Osteocyte (in vitro differentiated cells): ENCODE measurements at regions not wholly inside any gene's neighbourhood (a gene's known extent, or its start where the extent isn't known, plus 50 kb on each side); places are given as distances from the start of the nearest gene placed in this dataset.

Experiments used
- DNase-seq: peaks from one replicate; pipeline ENCODE4 v3.0.0; 2021; ENCODE audit warnings: mixed read lengths; ENCODE audit not compliant: unreplicated experiment; ENCODE audit errors: extremely low spot score
- H3K27ac Mint-ChIP-seq: one replicate; pipeline ENCODE4 v1.8.0; 2021; ENCODE audit warnings: mild to moderate bottlenecking, mixed read lengths; ENCODE audit not compliant: unreplicated experiment
- H3K27me3 Mint-ChIP-seq: one replicate; pipeline ENCODE4 v1.8.0; 2021; ENCODE audit warnings: mixed read lengths; ENCODE audit not compliant: unreplicated experiment
- H3K36me3 Mint-ChIP-seq: one replicate; pipeline ENCODE4 v1.8.0; 2021; ENCODE audit warnings: mixed read lengths; ENCODE audit not compliant: unreplicated experiment
- H3K4me1 Mint-ChIP-seq: one replicate; pipeline ENCODE4 v1.8.0; 2021; ENCODE audit warnings: mixed read lengths; ENCODE audit not compliant: unreplicated experiment
- H3K4me3 Mint-ChIP-seq: one replicate; pipeline ENCODE4 v1.8.0; 2021; ENCODE audit warnings: mild to moderate bottlenecking, moderate library complexity, mixed read lengths; ENCODE audit not compliant: unreplicated experiment
- H3K9me3 Mint-ChIP-seq: one replicate; pipeline ENCODE4 v1.8.0; 2021; ENCODE audit warnings: mixed read lengths; ENCODE audit not compliant: unreplicated experiment
- TF ChIP-seq, protein P1 (sequence below): fragments of 200-600 bp; sonication (generic); IDR thresholded peaks from 2 replicates; pipeline ENCODE4 v1.5.0; 2021; ENCODE audit warnings: antibody characterized with exemption, mild to moderate bottlenecking, moderate library complexity

DNA sequence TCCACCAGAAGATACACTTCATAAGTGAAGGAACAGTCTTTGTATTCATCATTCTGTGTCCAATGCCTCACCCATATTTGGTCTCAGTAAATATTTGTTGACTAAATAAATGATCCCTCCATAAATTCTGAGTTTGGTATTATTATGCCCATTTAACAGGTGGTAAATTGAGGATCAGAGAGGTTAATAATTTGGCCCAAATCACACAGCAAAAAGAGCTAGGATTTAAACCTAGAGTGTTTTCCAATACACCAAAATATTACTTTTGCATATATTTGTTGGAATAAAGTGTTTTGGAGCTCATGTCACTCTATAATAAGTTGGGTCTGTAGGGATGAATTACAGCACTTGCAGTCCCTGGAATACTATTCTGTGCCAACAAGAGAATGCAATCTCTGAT is 470.3 kb downstream of the ARHGEF28 start:
- no peak overlapping the region for H3K27ac Mint-ChIP-seq
- H3K36me3 Mint-ChIP-seq: no peaks in the 10 kb centered on the region
- H3K4me3 Mint-ChIP-seq: no peak overlapping the region
- no peak for DNase-seq
- H3K27me3 Mint-ChIP-seq: no peaks in the 10 kb centered on the region
- TF ChIP-seq, protein P1, sequence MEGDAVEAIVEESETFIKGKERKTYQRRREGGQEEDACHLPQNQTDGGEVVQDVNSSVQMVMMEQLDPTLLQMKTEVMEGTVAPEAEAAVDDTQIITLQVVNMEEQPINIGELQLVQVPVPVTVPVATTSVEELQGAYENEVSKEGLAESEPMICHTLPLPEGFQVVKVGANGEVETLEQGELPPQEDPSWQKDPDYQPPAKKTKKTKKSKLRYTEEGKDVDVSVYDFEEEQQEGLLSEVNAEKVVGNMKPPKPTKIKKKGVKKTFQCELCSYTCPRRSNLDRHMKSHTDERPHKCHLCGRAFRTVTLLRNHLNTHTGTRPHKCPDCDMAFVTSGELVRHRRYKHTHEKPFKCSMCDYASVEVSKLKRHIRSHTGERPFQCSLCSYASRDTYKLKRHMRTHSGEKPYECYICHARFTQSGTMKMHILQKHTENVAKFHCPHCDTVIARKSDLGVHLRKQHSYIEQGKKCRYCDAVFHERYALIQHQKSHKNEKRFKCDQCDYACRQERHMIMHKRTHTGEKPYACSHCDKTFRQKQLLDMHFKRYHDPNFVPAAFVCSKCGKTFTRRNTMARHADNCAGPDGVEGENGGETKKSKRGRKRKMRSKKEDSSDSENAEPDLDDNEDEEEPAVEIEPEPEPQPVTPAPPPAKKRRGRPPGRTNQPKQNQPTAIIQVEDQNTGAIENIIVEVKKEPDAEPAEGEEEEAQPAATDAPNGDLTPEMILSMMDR: no peak
- H3K4me1 Mint-ChIP-seq: peaks cover 12% of the 10 kb centered on the region
- peaks cover 8% of the 10 kb centered on the region for H3K9me3 Mint-ChIP-seq

GRCh38 chr5:74095871-74096270 is 469.9 kb downstream of the ARHGEF28 start:
- TF ChIP-seq, protein P1: no peak
- Mint-ChIP-seq H3K36me3 (no peaks in the 10 kb centered on the region), H3K27me3 (no peaks in the 10 kb centered on the region), H3K27ac (no peak overlapping the region), H3K4me3 (no peak overlapping the region), H3K9me3 (peaks cover 8% of the 10 kb centered on the region), H3K4me1 (peaks cover 12% of the 10 kb centered on the region)
- no peak for DNase-seq

- no peak for DNase-seq
- Mint-ChIP-seq H3K27ac (no peak overlapping the region), H3K4me1 (peaks cover 11% of the 10 kb centered on the region), H3K36me3 (no peaks in the 10 kb centered on the region), H3K4me3 (no peak overlapping the region), H3K9me3 (peaks cover 5% of the 10 kb centered on the region), H3K27me3 (no peaks in the 10 kb centered on the region)
- TF ChIP-seq, protein P1: no peak
Measured at GRCh38 chr5:74094782-74095108, 468.7 kb downstream of the ARHGEF28 start.

DNA sequence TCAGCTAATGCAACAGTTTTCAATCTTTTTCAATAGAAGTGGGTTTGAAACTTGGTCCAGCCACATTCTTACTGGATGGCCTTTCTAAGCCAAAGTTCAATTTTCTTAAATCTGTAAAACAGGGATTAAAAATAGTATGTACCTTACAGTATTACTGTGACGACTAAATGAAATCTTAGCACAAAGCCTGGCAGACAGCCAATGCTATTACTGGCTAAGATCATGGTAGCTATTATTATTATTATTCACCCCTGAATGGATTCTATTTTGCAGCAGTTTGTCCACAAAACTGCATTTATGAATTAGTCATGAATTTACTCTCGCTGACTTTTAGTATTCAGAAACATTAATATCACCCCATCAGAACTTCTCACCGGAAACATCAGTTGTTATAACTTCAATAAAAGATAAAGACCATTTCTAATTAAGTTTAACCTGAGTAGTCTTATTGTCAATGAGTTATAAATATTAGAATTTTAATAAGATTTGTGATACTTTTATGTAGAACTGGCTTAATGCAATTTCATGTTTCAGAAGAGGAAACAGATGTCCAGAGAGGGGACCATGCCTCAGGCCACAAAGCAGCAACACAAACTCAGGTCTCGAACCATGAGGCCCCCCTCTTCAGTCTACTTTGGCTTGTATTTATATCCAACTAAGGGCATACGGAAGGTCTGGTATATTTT is 468.2 kb downstream of the ARHGEF28 start:
- H3K36me3 Mint-ChIP-seq: no peaks in the 10 kb centered on the region
- H3K27ac Mint-ChIP-seq: no peak overlapping the region
- H3K27me3 Mint-ChIP-seq: no peaks in the 10 kb centered on the region
- no peak for DNase-seq
- H3K9me3 Mint-ChIP-seq: no peaks in the 10 kb centered on the region
- TF ChIP-seq, protein P1: no peak
- H3K4me1 Mint-ChIP-seq: peaks cover 11% of the 10 kb centered on the region
- no peak overlapping the region for H3K4me3 Mint-ChIP-seq

- no peak overlapping the region for H3K27ac Mint-ChIP-seq
Measured at GRCh38 chr5:74093561-74093960, 467.6 kb downstream of the ARHGEF28 start.

More at GRCh38 chr5:74093561-74093960, 467.6 kb downstream of the ARHGEF28 start:
- TF ChIP-seq, protein P1: no peak
- Mint-ChIP-seq H3K27me3 (no peaks in the 10 kb centered on the region), H3K36me3 (no peaks in the 10 kb centered on the region), H3K4me1 (peaks cover 11% of the 10 kb centered on the region), H3K4me3 (no peak overlapping the region), H3K9me3 (no peaks in the 10 kb centered on the region)
- DNase-seq: no peak
